Upper lobe of right lung (tissue), 1 donor: ENCODE measurements at regions not wholly inside any gene's neighbourhood (a gene's known extent, or its start where the extent isn't known, plus 50 kb on each side); places are given as distances from the start of the nearest gene placed in this dataset.

Experiments
- ATAC-seq: fragments of 200-7000 bp; cut with Tn5 transposase; one replicate; pipeline ENCODE4 v1.9.1; 2020; ENCODE audit warnings: mild to moderate bottlenecking, moderate library complexity
- DNase-seq: peaks from one replicate; pipeline ENCODE4 v3.0.0-alpha.2; 2020
- H3K27ac ChIP-seq: fragments of 200-600 bp; one replicate; pipeline ENCODE4 v1.8.0; 2022
- H3K27me3 ChIP-seq: fragments of 200-600 bp; one replicate; pipeline ENCODE4 v1.8.0; 2022; ENCODE audit warnings: mild to moderate bottlenecking
- H3K36me3 ChIP-seq: fragments of 200-600 bp; one replicate; pipeline ENCODE4 v1.8.0; 2022
- H3K4me1 ChIP-seq: fragments of 200-600 bp; one replicate; pipeline ENCODE4 v1.8.0; 2022
- H3K4me3 ChIP-seq: fragments of 200-600 bp; one replicate; pipeline ENCODE4 v1.8.0; 2022; ENCODE audit warnings: mild to moderate bottlenecking
- H3K9me3 ChIP-seq: fragments of 200-600 bp; one replicate; pipeline ENCODE4 v1.8.0; 2022
- intact Hi-C: fragments of 100-400 bp; cut with DNase I; formaldehyde crosslinking; loops from one replicate; pipeline ENCODE4 v1.11.0; 2022
- TF ChIP-seq, protein P1 (sequence below): fragments of 200-600 bp; IDR thresholded peaks from one replicate; pipeline ENCODE4 v1.8.0; 2022; ENCODE audit warnings: antibody characterized with exemption
- donor health status: DM: no; HTN: yes; CAD: no; lungs with severe emphysema.

DNA sequence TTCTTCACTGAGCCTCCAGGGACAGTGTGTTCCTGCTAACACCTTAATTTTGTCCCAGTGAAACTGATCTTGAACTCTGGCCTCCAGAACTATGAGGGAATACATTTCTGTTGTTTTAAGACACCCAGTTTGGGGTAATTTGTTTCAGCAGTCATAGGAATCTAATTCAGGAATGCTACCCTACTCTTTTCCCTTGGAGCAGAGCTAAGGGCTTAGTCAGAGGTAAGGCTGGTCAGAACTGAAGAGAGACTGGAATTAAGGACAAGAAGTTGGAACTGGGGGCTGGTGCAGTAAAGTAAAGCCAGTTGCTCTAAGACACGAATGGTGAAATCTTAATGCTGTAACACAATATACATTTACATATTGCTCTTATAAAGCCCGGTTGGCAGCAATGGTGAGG, 809.7 kb downstream of the MAFB start:
- H3K27ac ChIP-seq = no peak overlapping the region
- intact Hi-C loops = no loop called here
- H3K9me3 ChIP-seq = no peaks in the 10 kb centered on the region
- DNase-seq (no peak), ATAC-seq (no peak)
- H3K4me3 ChIP-seq = no peak overlapping the region
- no peaks in the 10 kb centered on the region for H3K4me1 ChIP-seq
- H3K36me3 ChIP-seq = no peaks in the 10 kb centered on the region
- TF ChIP-seq, protein P1, sequence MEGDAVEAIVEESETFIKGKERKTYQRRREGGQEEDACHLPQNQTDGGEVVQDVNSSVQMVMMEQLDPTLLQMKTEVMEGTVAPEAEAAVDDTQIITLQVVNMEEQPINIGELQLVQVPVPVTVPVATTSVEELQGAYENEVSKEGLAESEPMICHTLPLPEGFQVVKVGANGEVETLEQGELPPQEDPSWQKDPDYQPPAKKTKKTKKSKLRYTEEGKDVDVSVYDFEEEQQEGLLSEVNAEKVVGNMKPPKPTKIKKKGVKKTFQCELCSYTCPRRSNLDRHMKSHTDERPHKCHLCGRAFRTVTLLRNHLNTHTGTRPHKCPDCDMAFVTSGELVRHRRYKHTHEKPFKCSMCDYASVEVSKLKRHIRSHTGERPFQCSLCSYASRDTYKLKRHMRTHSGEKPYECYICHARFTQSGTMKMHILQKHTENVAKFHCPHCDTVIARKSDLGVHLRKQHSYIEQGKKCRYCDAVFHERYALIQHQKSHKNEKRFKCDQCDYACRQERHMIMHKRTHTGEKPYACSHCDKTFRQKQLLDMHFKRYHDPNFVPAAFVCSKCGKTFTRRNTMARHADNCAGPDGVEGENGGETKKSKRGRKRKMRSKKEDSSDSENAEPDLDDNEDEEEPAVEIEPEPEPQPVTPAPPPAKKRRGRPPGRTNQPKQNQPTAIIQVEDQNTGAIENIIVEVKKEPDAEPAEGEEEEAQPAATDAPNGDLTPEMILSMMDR = no peak
- H3K27me3 ChIP-seq = no peaks in the 10 kb centered on the region

DNA sequence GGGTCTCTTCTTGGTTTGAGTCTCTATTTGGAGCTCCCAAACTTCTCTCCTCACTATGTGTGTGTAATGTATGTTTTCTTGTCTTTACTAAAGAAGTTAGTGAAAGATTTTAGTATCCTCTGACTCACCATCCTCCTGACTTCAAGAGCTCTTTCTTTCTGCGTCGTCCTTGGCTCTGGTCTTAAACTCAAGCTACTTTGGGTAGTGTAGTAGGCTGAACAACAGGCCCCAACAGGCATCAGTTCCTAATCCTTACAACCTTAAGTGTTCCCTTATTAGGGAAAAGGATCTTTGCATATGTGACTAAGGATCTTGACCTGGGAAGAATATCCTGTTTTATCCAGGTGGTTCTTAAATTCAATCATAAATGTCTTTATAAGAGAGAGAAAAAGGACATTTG, 810.2 kb downstream of the MAFB start:
- H3K27me3 ChIP-seq = no peaks in the 10 kb centered on the region
- intact Hi-C loops = no loop called here
- TF ChIP-seq, protein P1 = no peak

DNA sequence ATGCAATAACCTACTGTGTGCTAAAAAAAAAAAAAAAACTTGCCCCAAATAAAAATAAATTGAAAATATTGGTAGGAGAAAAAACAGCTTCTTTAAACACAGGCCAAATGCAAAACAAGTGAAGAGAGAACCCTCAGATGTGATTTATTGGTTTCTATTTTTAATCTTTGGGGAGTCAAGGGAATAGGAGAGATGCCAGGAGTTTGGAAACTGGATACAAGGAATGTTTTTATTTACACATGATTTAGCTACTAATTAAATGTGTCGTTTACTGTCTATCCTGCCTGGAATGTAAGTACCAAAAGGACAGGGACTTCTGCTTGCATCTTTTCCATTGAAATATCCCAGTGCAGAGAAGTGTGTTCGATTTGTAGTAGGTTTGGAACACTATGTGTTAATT, 810.7 kb downstream of the MAFB start:
- no peaks in the 10 kb centered on the region for H3K9me3 ChIP-seq
- H3K27me3 ChIP-seq = no peaks in the 10 kb centered on the region
- no peak overlapping the region for H3K4me3 ChIP-seq
- intact Hi-C loops = no loop called here
- no peaks in the 10 kb centered on the region for H3K4me1 ChIP-seq
- no peak for DNase-seq
- TF ChIP-seq, protein P1 = no peak
- ATAC-seq = no peak
- no peaks in the 10 kb centered on the region for H3K36me3 ChIP-seq
- no peak overlapping the region for H3K27ac ChIP-seq

More for the DNA sequence above, 810.2 kb downstream of the MAFB start:
- no peak overlapping the region for H3K4me3 ChIP-seq
- H3K27ac ChIP-seq = no peak overlapping the region
- no peaks in the 10 kb centered on the region for H3K36me3 ChIP-seq
- H3K9me3 ChIP-seq = no peaks in the 10 kb centered on the region
- H3K4me1 ChIP-seq = no peaks in the 10 kb centered on the region
- ATAC-seq (no peak), DNase-seq (no peak)

DNA sequence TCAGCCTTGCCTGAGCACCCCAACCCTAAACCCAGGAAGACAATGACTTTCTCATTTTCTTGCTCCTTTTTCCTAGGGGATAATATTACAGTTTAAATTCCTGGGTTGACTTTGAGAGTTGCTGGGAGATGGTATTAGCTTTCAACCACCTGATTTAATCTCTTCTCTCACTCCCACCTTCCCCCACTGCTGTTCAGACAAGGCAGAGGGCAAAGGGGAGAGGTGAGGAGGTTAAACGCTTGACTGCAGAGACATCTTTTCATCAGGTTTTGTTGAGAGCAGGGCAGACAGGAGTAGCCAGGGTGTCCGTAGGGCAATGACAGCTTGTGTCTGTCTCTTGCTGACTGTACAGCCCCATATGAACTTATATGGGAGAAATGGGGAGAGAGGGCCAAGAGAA, 811.2 kb downstream of the MAFB start:
- Histone ChIP-seq H3K27me3 (no peaks in the 10 kb centered on the region), H3K27ac (no peak overlapping the region), H3K4me1 (no peaks in the 10 kb centered on the region), H3K9me3 (no peaks in the 10 kb centered on the region), H3K36me3 (no peaks in the 10 kb centered on the region), H3K4me3 (no peak overlapping the region)
- no peak for ATAC-seq
- intact Hi-C loops = no loop called here
- TF ChIP-seq, protein P1 = no peak
- no peak for DNase-seq

DNA sequence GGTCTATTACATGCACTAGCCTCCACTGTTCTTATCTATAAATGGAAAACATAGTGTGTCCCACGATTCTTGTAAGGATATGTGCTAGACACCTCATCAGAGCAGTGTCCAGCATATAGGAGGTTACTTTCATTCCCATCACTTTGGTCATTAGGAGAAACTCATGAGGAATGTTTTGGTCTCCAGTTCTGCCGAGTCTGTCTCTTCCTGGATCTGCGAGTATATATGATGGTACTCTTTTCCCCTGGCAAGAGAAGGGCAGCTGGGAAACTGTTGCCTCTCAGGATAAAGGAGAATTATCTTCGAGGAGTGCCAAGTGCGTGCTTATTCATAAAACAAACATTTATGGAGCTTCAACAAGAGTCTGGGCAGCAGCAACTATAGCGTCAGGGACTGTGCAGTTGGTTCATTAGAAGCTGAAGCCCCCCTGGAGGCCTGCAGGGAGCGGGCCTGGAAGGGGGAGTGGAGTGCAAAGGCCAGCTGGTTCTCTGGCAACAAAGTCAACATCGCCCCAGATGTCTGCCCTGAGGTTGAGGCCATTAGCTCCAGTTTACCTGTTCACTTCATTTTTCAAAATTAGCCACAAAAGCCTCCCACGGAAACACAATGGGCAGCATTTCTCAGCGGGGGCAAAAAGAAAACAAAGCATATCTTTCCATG, 811.9 kb downstream of the MAFB start:
- Histone ChIP-seq H3K27ac (no peak overlapping the region), H3K4me3 (no peak overlapping the region), H3K4me1 (no peaks in the 10 kb centered on the region), H3K27me3 (no peaks in the 10 kb centered on the region), H3K36me3 (no peaks in the 10 kb centered on the region), H3K9me3 (no peaks in the 10 kb centered on the region)
- intact Hi-C loops = no loop called here
- ATAC-seq (no peak), DNase-seq (no peak)
- TF ChIP-seq, protein P1 = no peak
